Colonic mucosa (tissue), 4 donors: ENCODE measurements at regions not wholly inside any gene's neighbourhood (a gene's known extent, or its start where the extent isn't known, plus 50 kb on each side); places are given as distances from the start of the nearest gene placed in this dataset.
"Not testable (repeated sequence)": the region's sequence is repeated elsewhere in the genome, so short reads cannot be mapped to it uniquely, and the experiment has no call there.

Experiments used
- DNase-seq: peaks from one replicate; pipeline ENCODE4 v3.0.0-alpha.2; 2020
- H3K27ac ChIP-seq: fragments of 200-600 bp; one replicate; pipeline ENCODE4 v1.8.0; 2021
- H3K27me3 ChIP-seq: fragments of 200-600 bp; one replicate; pipeline ENCODE4 v1.8.0; 2021
- H3K36me3 ChIP-seq: fragments of 200-600 bp; one replicate; pipeline ENCODE4 v1.8.0; 2021
- H3K4me1 ChIP-seq: fragments of 200-600 bp; one replicate; pipeline ENCODE4 v1.8.0; 2021; ENCODE audit warnings: mild to moderate bottlenecking
- H3K4me3 ChIP-seq: fragments of 200-600 bp; one replicate; pipeline ENCODE4 v1.8.0; 2021
- H3K9ac ChIP-seq, 2 donors: one replicate each; pipeline ENCODE4 v1.7.0; 2013; ENCODE audit warnings: control low read depth in 2 of 2, low read depth in 2 of 2, low read length in 2 of 2
- H3K9me3 ChIP-seq: fragments of 200-600 bp; one replicate; pipeline ENCODE4 v1.8.0; 2021
- CTCF ChIP-seq: fragments of 200-600 bp; IDR thresholded peaks from one replicate; pipeline ENCODE4 v1.8.0; 2022; ENCODE audit warnings: antibody characterized with exemption, mild to moderate bottlenecking
- intact Hi-C: fragments of 100-400 bp; cut with DNase I; formaldehyde crosslinking; loops from one replicate; pipeline ENCODE4 v1.14.1; 2022
- donor health status: healthy.
- donor health status: DM: no; HTN: no; CAD: no.
- donor health status: DM: no; HTN: no; CAD: no.

GRCh38 chr5:90223756-90224155, 185.8 kb downstream of the CETN3 start:
- DNase-seq: no peak
- no peaks in the 10 kb centered on the region for H3K9me3 ChIP-seq
- TF ChIP-seq CTCF: no peak
- H3K9ac ChIP-seq: no peak overlapping the region
- no peak overlapping the region for H3K4me3 ChIP-seq
- H3K27ac ChIP-seq: no peak overlapping the region
- peaks cover 3% of the 10 kb centered on the region for H3K4me1 ChIP-seq
- no peaks in the 10 kb centered on the region for H3K27me3 ChIP-seq
- no peaks in the 10 kb centered on the region for H3K36me3 ChIP-seq
- intact Hi-C loops: no loop called here

DNA sequence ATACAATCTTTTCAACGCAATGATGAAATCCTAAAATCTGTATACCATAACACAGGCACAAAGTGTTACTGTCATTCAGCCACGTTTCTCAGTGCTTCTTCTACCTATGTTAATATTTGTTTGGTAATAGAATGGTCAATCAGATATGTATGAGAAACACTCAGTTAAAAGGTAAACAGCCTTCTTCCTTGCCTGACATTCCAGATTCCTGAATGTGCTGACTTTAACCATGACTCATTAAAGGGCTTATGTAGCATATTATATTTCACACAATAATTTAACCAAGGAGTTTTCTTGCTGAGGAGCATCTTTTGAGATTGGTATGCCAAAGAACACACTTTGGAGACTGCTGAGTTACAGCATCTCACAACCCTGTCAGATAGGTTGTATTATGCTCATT, 187.6 kb downstream of the CETN3 start:
- no peak for DNase-seq
- no peaks in the 10 kb centered on the region for H3K27me3 ChIP-seq
- TF ChIP-seq CTCF: no peak
- H3K4me3 ChIP-seq: no peak overlapping the region
- intact Hi-C loops: no loop called here
- H3K36me3 ChIP-seq: no peaks in the 10 kb centered on the region
- H3K9me3 ChIP-seq: no peaks in the 10 kb centered on the region
- H3K4me1 ChIP-seq: peaks cover 3% of the 10 kb centered on the region
- H3K27ac ChIP-seq: no peak overlapping the region
- no peak overlapping the region for H3K9ac ChIP-seq

GRCh38 chr5:90220554-90220953, 189.0 kb downstream of the CETN3 start:
- intact Hi-C loops: no loop called here
- H3K4me3 ChIP-seq: no peak overlapping the region
- no peaks in the 10 kb centered on the region for H3K4me1 ChIP-seq
- DNase-seq: no peak
- H3K27ac ChIP-seq: no peak overlapping the region
- no peaks in the 10 kb centered on the region for H3K36me3 ChIP-seq
- H3K9me3 ChIP-seq: no peaks in the 10 kb centered on the region
- H3K9ac ChIP-seq: no peak overlapping the region
- no peak for TF ChIP-seq CTCF
- H3K27me3 ChIP-seq: no peaks in the 10 kb centered on the region

GRCh38 chr5:90214991-90215390, 194.6 kb downstream of the CETN3 start:
- no peak for DNase-seq
- Histone ChIP-seq H3K27me3 (no peaks in the 10 kb centered on the region), H3K4me1 (no peaks in the 10 kb centered on the region), H3K9me3 (no peaks in the 10 kb centered on the region), H3K27ac (no peak overlapping the region), H3K36me3 (no peaks in the 10 kb centered on the region), H3K4me3 (no peak overlapping the region), H3K9ac (no peak overlapping the region)
- intact Hi-C loops: no loop called here
- no peak for TF ChIP-seq CTCF

DNA sequence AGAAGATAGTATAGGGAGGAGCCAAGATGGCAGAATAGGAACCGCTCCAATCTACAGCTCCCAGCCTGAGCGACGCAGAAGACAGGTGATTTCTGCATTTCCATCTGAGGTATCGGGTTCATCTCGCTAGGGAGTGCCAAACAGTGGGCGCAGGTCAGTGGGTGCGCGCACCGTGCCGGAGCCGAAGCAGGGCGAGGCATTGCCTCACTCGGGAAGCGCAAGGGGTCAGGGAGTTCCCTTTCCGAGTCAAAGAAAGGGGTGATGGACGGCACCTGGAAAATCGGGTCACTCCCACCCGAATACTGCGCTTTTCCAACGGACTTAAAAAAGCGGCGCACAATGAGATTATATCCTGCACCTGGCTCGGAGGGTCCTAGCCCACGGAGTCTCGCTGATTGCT, 201.2 kb downstream of the CETN3 start:
- H3K36me3 ChIP-seq, H3K9me3 ChIP-seq, H3K4me3 ChIP-seq, H3K27me3 ChIP-seq, H3K27ac ChIP-seq, H3K4me1 ChIP-seq, intact Hi-C loops, H3K9ac ChIP-seq, DNase-seq: not testable (repeated sequence)

- H3K9me3 ChIP-seq: no peaks in the 10 kb centered on the region
- H3K27ac ChIP-seq: no peak overlapping the region
- no peaks in the 10 kb centered on the region for H3K36me3 ChIP-seq
- intact Hi-C loops: no loop called here
- H3K4me3 ChIP-seq: no peak overlapping the region
- no peaks in the 10 kb centered on the region for H3K27me3 ChIP-seq
- no peak overlapping the region for H3K9ac ChIP-seq
- TF ChIP-seq CTCF: no peak
- no peaks in the 10 kb centered on the region for H3K4me1 ChIP-seq
- no peak for DNase-seq
Observed at GRCh38 chr5:90201923-90202322, 207.6 kb downstream of the CETN3 start.
